Fibroblast of lung (primary cell): ENCODE measurements at regions not wholly inside any gene's neighbourhood (a gene's known extent, or its start where the extent isn't known, plus 50 kb on each side); places are given as distances from the start of the nearest gene placed in this dataset.

Source experiments
- DNase-seq, 2 donors: peaks; one replicate each; pipeline versions ENCODE4 v3.0.0 to v3.0.0-alpha.2; 2010; ENCODE audit warnings: low read depth in 2 of 2
- H2AFZ ChIP-seq: 2 replicates; pipeline ENCODE4 v1.5.1; 2012; ENCODE audit warnings: low read length, control low read depth, inconsistent platforms
- H3K27ac ChIP-seq: 2 replicates; pipeline ENCODE4 v1.5.1; 2011; ENCODE audit warnings: low read length, control low read depth; ENCODE audit not compliant: insufficient read depth
- H3K27me3 ChIP-seq: 2 replicates; pipeline ENCODE4 v1.5.1; 2011; ENCODE audit warnings: mild to moderate bottlenecking, low read length; ENCODE audit not compliant: control insufficient read depth, insufficient read depth
- H3K36me3 ChIP-seq: 2 replicates; pipeline ENCODE4 v1.5.1; 2011; ENCODE audit warnings: low read length; ENCODE audit not compliant: control insufficient read depth, insufficient read depth
- H3K4me1 ChIP-seq: 2 replicates; pipeline ENCODE4 v1.5.1; 2011; ENCODE audit warnings: low read length; ENCODE audit not compliant: control insufficient read depth, insufficient read depth; ENCODE audit errors: extremely low read depth
- H3K4me2 ChIP-seq: 2 replicates; pipeline ENCODE4 v1.5.1; 2011; ENCODE audit warnings: low read length, control low read depth; ENCODE audit not compliant: insufficient read depth; ENCODE audit errors: extremely low read depth
- H3K4me3 ChIP-seq, 4 experiments: fragments of 200-600 bp in 1 of 4; sonication (generic) in 1 of 4; replicated peaks in 1 of 4; 2 replicates each; pipeline ENCODE4 v1.5.1; 2011 to 2016; ENCODE audit warnings: low read length in 4 of 4, low read depth in 3 of 4, mild to moderate bottlenecking in 3 of 4, control low read depth in 2 of 4, inconsistent platforms in 1 of 4, mixed read lengths in 1 of 4; ENCODE audit not compliant: insufficient read depth in 1 of 4; ENCODE audit errors: control extremely low read depth in 1 of 4
- H3K79me2 ChIP-seq: 2 replicates; pipeline ENCODE4 v1.5.1; 2012; ENCODE audit warnings: mild to moderate bottlenecking, low read length, inconsistent platforms; ENCODE audit not compliant: control insufficient read depth, insufficient read depth
- H3K9ac ChIP-seq: 2 replicates; pipeline ENCODE4 v1.5.1; 2011; ENCODE audit warnings: mild to moderate bottlenecking, low read length, control low read depth; ENCODE audit not compliant: insufficient read depth
- H3K9me3 ChIP-seq: 2 replicates; pipeline ENCODE4 v1.5.1; 2012; ENCODE audit warnings: low read depth, low read length; ENCODE audit not compliant: control insufficient read depth, insufficient read depth
- H4K20me1 ChIP-seq: 2 replicates; pipeline ENCODE4 v1.5.1; 2011; ENCODE audit warnings: low read length; ENCODE audit not compliant: control insufficient read depth, insufficient read depth; ENCODE audit errors: extremely low read depth
- EZH2 ChIP-seq: IDR thresholded peaks from 2 replicates; pipeline ENCODE4 v1.5.1; 2012; ENCODE audit warnings: low read length, control low read depth, mild to moderate bottlenecking; ENCODE audit errors: missing control alignments
- TF ChIP-seq, protein P1 (sequence below), 2 donors: IDR thresholded peaks in 1 of 2; conservative IDR thresholded peaks in 1 of 2; 1 replicate in 1 of 2; 2 replicates in 1 of 2; pipeline ENCODE4 v1.5.1; 2011 to 2012; ENCODE audit warnings: low read length in 2 of 2, control low read depth in 1 of 2, inconsistent platforms in 1 of 2, low read depth in 1 of 2, mild to moderate bottlenecking in 1 of 2

DNA sequence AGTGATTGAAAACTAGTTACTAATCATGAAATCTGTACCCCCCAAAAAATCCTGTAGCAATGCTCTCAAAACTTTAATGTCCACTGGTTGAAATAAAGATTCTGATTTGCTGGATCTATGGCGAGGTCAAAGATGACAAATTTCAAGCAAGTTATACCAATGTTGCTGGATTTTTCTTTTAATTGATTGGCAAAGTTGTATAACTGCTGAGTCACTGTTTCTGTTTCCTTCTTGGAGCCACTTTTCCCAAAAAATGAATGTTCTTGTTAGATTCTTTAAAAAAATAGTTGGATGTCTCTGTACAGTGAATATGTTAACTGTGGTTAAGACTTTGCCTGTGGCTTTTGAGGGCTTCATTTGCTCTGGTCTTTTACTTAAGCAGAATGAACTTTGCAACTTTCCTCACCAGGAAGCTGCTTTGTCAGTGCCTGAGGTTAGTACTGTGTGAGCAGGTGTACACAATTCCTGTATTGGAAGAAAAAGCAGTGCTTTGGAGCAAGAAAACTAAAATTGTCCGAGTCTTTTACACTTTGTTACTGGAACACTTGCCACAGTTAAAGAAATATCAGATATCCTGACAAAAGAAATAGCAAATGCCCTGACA is 1211.9 kb downstream of the MRPL39 start:
- Histone ChIP-seq H3K9ac (no peak overlapping the region), H3K79me2 (no peaks in the 10 kb centered on the region), H3K36me3 (no peaks in the 10 kb centered on the region), H2AFZ (no peak overlapping the region), H3K27ac (no peak overlapping the region), H4K20me1 (no peaks in the 10 kb centered on the region), H3K27me3 (no peaks in the 10 kb centered on the region), H3K9me3 (no peaks in the 10 kb centered on the region), H3K4me2 (no peak overlapping the region), H3K4me1 (no peaks in the 10 kb centered on the region), H3K4me3 (no peak overlapping the region)
- TF ChIP-seq, protein P1, sequence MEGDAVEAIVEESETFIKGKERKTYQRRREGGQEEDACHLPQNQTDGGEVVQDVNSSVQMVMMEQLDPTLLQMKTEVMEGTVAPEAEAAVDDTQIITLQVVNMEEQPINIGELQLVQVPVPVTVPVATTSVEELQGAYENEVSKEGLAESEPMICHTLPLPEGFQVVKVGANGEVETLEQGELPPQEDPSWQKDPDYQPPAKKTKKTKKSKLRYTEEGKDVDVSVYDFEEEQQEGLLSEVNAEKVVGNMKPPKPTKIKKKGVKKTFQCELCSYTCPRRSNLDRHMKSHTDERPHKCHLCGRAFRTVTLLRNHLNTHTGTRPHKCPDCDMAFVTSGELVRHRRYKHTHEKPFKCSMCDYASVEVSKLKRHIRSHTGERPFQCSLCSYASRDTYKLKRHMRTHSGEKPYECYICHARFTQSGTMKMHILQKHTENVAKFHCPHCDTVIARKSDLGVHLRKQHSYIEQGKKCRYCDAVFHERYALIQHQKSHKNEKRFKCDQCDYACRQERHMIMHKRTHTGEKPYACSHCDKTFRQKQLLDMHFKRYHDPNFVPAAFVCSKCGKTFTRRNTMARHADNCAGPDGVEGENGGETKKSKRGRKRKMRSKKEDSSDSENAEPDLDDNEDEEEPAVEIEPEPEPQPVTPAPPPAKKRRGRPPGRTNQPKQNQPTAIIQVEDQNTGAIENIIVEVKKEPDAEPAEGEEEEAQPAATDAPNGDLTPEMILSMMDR (conservative IDR thresholded peaks at IDR 0.05 in 1 of 2, IDR thresholded peaks at IDR 0.05 in 1 of 2; ENCODE audit: low read depth in 1 of 2, low read length in 2 of 2): no peak
- TF ChIP-seq EZH2: no peak
- DNase-seq: peak; percentile 0 to 6

DNA sequence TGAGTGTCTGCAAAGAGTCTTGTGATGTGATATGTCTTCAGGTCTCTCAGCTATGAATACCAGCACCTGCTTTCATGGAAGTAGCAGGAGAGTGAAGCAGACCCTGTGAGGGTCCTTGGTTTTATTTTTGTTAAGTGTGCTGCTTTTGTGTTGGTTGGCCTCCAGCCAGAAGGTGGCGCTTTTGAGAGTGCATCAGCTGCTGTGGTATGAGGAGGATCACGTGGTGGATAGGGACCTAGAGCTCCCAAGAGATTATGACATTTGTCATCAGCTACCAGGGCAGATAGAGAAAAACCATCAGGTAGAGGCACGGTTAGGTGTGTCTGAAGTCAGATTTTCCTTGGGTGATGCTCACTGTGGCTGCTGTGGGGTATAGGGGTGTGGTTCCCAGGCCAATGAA is 1232.1 kb downstream of the MRPL39 start:
- TF ChIP-seq, protein P1 (conservative IDR thresholded peaks at IDR 0.05 in 1 of 2, IDR thresholded peaks at IDR 0.05 in 1 of 2; ENCODE audit: low read depth in 1 of 2, low read length in 2 of 2): no peak
- H3K9ac ChIP-seq: no peak overlapping the region
- H2AFZ ChIP-seq: no peak overlapping the region
- no peak overlapping the region for H3K4me3 ChIP-seq
- H3K27me3 ChIP-seq: no peaks in the 10 kb centered on the region
- no peaks in the 10 kb centered on the region for H3K9me3 ChIP-seq
- no peak overlapping the region for H3K4me2 ChIP-seq
- H3K27ac ChIP-seq: no peak overlapping the region
- no peak for DNase-seq
- no peaks in the 10 kb centered on the region for H3K4me1 ChIP-seq
- no peaks in the 10 kb centered on the region for H4K20me1 ChIP-seq
- no peaks in the 10 kb centered on the region for H3K36me3 ChIP-seq
- H3K79me2 ChIP-seq: no peaks in the 10 kb centered on the region

DNA sequence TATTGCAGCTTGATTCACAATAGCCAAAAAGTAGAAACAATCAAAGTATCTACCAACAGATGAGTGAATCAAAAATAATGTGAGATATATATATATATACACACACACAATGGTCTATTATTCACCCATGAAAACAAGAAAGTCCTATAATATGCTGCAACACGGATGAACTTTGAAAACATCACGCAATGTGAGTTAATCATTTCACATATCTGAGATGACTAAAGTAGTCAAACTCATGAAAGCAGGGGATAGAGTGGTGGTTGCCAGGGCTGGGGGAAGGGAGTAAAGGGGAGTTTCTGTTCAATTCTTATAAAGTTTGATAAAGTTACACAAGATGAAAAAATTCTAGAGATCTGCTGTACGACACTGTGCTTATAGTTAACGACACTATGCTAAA is 1234.8 kb downstream of the MRPL39 start:
- Histone ChIP-seq H2AFZ (no peak overlapping the region), H3K9ac (no peak overlapping the region), H3K27ac (no peak overlapping the region), H3K79me2 (no peaks in the 10 kb centered on the region), H3K4me1 (no peaks in the 10 kb centered on the region), H3K27me3 (no peaks in the 10 kb centered on the region), H3K36me3 (no peaks in the 10 kb centered on the region), H3K4me2 (no peak overlapping the region), H4K20me1 (no peaks in the 10 kb centered on the region), H3K4me3 (no peak overlapping the region), H3K9me3 (no peaks in the 10 kb centered on the region)
- TF ChIP-seq EZH2: no peak
- TF ChIP-seq, protein P1 (conservative IDR thresholded peaks at IDR 0.05 in 1 of 2, IDR thresholded peaks at IDR 0.05 in 1 of 2; ENCODE audit: low read depth in 1 of 2, low read length in 2 of 2): no peak
- no peak for DNase-seq
